WTC11 (cell line): ENCODE measurements at regions not wholly inside any gene's neighbourhood (a gene's known extent, or its start where the extent isn't known, plus 50 kb on each side); places are given as distances from the start of the nearest gene placed in this dataset.

Experiments
- ZBTB21 ChIP-seq: sonication (generic); formaldehyde crosslinking; IDR thresholded peaks from 2 replicates; pipeline ENCODE4 v1.8.1; 2023; ENCODE audit warnings: mild to moderate bottlenecking, missing genetic modification reagents, borderline replicate concordance
- TF ChIP-seq, protein P1 (sequence below): sonication (generic); formaldehyde crosslinking; IDR thresholded peaks from 2 replicates; pipeline ENCODE4 v1.8.0; 2022; ENCODE audit warnings: missing genetic modification reagents

DNA sequence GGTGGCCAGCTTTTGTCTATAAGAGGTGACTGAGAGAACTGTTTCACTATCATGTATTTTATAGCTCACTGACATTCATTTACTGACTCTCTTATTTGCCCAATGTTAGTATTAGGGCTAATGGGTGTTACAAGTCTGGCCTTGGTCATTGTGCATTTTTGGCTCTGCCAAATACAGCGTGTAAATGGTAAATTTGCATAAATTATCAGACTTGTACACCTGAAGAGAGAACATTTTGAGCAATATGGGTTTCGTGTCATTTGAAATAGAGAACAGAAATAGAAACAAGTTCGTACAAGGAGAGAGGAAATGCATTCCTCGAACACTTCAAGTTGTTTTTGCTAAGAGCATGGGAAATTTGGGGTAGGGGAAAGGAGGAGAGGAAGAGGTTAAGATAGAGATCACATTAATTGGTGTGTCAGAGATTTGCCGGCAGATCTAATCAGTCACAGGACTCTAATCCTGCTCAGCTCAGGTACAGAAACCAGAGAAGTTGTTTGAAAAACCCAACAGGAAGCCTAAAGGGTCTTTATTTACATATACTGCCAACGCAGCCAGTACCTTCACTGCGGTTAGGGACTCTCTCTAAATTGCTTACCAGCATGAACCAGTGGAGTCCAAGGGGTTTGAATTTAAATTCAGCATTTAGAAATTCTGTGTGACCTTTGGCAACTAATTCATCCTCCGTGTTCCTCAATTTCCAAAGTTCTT lies 261.5 kb downstream of the GPATCH2 start:
- TF ChIP-seq ZBTB21: no peak
- TF ChIP-seq, protein P1, sequence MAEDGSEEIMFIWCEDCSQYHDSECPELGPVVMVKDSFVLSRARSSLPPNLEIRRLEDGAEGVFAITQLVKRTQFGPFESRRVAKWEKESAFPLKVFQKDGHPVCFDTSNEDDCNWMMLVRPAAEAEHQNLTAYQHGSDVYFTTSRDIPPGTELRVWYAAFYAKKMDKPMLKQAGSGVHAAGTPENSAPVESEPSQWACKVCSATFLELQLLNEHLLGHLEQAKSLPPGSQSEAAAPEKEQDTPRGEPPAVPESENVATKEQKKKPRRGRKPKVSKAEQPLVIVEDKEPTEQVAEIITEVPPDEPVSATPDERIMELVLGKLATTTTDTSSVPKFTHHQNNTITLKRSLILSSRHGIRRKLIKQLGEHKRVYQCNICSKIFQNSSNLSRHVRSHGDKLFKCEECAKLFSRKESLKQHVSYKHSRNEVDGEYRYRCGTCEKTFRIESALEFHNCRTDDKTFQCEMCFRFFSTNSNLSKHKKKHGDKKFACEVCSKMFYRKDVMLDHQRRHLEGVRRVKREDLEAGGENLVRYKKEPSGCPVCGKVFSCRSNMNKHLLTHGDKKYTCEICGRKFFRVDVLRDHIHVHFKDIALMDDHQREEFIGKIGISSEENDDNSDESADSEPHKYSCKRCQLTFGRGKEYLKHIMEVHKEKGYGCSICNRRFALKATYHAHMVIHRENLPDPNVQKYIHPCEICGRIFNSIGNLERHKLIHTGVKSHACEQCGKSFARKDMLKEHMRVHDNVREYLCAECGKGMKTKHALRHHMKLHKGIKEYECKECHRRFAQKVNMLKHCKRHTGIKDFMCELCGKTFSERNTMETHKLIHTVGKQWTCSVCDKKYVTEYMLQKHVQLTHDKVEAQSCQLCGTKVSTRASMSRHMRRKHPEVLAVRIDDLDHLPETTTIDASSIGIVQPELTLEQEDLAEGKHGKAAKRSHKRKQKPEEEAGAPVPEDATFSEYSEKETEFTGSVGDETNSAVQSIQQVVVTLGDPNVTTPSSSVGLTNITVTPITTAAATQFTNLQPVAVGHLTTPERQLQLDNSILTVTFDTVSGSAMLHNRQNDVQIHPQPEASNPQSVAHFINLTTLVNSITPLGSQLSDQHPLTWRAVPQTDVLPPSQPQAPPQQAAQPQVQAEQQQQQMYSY: no peak
